Medulla oblongata (tissue), 1 donor: ENCODE measurements at regions not wholly inside any gene's neighbourhood (a gene's known extent, or its start where the extent isn't known, plus 50 kb on each side); places are given as distances from the start of the nearest gene placed in this dataset.
"Not testable (repeated sequence)": the region's sequence is repeated elsewhere in the genome, so short reads cannot be mapped to it uniquely, and the experiment has no call there.

Source experiments
- DNase-seq: peaks from one replicate; pipeline ENCODE4 v3.0.0-alpha.2; 2015; ENCODE audit errors: extremely low spot score

DNA sequence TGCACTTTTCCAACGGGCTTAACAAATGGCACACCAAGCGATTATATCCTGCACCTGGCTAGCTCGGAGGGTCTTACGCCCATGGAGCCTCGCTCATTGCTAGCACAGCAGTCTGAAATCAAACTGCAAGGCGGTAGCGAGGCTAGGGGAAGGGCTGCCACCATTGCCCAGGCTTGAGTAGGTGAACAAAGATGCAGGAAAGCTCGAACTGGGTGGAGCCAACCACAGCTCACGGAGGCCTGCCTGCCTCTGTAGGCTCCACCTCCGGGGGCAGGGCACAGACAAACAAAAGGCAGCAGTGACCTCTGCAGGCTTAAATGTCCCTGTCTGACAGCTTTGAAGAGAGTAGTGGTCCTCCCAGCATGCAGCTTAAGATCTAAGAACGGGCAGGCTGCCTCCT, 365.4 kb downstream of the MMUT start:
- DNase-seq: not testable (repeated sequence)

DNA sequence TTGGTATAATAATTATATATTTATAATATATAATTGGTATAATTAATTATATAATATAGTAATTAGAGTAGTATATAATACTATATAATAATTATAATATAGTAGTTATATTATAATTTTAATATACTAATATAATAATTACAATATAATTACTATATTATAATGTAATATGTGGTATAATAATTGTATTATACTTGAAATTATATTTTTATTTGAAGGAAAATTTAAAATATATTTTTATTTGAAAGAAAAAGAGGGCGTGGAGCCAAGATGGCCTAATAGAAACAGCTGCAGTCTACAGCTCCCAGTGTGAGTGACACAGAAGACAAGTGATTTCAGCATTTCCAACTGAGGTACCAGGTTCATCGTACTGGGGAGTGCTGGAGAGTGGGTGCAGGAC, 365.9 kb downstream of the MMUT start:
- no peak for DNase-seq

DNA sequence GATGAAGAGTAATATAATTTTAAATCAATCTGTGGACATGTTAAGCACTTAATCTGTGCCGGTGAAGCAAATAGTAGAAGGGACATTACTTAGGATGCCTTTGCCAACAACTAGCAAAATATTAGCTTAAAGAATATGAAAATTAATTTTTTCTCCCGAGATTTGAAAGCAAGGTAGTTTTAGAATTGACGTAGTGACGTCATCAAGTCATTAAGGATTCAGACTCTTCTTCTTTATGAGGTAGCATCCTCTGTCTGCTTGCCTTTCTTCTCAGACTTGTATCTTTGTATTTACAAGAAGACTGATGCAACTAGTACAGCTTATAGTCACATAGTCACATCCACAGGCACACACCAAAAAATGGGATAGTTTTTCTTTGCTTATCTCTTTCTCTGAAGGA, 374.4 kb downstream of the MMUT start:
- DNase-seq: no peak

DNA sequence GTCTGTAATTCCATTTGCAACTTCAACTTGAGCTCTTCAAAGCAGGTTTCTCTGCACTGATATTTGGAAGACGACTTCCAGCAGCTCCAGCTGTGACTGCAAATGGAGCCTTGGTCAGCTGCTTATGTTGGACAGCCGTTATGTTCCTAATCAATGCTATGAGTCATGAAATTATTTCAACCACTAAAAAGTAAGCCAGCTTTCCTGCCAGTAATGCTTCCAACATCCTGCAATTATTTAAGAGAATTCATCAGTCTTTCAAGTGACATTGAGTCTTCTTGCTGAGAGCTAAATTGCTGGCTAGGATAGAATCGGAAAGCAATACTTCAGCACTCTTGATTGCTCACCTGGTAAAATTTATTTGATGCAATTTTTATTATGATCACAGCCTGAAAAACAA, 375.7 kb downstream of the MMUT start:
- no peak for DNase-seq

DNA sequence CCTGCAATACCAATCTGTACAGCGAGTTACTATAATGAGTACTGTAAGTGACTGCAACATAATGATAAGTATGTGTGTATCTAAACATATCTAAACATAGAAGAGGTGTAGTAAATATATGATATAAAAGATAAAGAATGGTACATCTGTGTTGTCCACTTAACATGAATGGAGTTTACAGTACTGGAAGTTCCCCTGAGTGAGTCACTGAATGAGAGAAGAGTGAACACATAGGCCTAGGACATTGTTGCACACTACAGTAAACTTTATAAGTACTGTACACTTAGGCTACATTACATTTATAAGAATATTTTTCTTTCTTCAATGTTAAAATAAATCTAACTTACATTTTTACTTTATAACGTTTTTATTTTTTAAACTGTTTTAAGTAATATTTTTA, 380.4 kb downstream of the MMUT start:
- no peak for DNase-seq

DNA sequence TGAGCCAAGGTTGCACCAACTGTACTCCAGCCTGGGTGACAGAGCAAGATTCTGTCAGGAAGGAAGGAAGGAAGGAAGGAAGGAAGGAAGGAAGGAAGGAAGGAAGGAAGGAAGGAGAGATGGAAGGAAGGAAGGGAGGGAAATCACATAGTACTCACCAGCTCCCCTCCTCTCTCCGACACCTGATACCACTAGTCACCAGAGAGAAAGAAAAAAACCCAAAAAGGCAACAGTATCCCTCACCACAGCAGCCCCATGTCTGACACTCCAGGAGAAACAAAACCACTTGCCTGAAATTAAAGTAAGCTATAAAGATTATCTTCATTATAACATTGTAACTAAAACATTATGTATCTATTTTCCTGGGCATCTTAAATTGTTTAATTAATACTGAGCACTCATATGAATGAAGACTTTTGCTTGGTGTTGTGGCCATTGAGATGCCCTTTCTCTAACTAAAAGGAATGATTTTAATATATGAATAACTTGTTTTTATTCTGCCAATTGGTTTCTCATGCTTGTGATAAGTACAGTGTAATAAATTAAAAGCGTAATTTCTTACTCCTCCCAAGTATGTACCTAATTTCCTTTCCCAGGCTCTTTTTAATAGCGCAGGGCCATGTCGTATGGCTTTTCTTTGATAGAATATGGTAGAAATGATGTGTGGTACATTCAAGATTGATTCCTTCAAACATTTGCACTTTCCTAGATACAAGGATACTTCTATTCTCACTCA, 390.0 kb downstream of the MMUT start:
- DNase-seq: no peak

DNA sequence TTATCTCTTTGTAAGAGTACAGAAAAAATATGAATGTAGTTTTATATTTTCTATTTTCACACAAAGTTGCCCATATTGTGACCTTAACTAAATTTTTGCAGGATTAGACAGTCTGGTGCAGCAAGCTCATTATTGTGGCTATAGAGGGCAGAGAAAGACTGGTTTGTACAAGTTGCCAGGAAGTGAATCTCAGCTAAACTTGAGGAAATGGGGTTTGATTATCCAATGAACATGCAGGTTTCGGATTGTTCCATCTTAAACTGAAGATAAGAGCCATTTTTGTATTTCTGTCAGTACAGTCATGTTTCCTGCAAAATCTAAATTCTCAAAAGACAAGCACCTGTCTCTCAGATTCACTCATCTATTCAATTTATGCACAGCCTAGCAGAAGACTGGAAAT, 390.9 kb downstream of the MMUT start:
- DNase-seq: no peak

DNA sequence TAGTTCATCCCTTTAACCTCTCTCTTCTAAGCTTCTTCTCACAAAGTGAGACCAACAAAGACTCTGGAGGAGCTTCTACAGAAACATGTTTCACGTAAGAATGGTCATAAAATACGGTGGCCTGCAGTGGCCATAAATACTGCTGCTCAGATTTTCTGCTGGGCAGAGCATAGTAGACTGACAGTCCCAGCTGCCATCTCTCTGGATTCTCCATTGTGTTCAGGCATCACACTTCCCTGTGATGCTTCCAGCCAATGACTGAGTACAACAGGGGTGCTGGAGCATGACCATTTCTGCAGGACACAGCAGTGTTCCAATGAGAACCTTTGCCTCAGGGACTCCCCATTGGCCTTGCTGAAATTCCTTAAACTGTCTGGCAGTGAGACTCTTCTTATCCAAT, 392.6 kb downstream of the MMUT start:
- no peak for DNase-seq

DNA sequence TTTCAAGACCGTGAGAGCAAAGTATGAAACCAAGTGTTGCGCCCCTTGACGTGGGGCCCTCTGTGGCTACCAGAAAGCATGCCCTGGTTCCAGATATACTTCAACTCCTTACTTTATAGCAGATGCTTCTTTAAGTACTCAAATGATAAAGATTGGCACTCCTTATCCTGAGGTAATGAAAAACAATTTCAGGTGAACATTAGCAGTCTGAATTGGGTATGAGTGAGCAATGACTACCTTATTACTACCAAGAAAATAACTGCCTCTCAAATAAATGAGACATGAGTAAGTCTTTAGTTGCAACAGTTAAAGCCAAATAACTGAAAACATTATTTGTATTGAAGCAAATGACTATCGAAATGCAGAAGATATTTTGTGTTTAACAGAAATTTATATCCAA, 408.7 kb downstream of the MMUT start:
- no peak for DNase-seq

DNA sequence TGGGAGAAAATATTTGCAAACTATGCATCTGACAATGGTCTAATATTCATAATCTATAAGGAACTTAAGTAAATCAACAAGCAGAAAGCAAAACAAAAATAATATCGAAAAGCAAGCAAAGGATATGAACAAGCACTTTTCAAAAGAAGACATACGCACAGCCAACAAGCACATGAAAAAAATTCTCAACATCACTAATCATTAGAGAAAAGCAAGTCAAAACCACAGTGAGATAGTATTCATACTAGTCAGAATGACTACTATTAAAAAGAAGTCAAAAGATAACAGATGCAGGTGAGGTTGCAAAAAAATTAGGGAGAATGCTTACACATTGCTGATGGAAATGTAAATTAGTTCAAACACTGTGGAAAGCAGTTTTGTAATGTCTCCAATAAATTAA, 410.2 kb downstream of the MMUT start:
- DNase-seq: no peak

DNA sequence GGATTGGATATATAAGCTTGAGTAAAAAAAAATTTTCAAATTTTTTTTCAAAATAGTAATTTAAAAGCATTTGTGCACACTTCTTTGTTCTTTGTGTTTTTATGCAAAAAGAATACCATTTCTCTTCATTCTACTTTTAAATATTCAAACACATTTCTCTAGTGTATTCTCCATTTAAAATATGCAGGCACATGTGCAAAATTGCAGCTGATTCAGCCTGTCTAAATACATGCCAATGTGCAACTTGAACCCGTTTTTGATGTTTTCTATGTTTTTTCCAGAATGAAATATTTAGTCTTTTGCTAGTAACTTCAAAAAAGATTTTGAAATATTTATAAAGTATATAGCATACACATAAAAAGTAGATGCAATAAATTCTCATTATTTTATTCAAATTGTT, 411.8 kb downstream of the MMUT start:
- no peak for DNase-seq

DNA sequence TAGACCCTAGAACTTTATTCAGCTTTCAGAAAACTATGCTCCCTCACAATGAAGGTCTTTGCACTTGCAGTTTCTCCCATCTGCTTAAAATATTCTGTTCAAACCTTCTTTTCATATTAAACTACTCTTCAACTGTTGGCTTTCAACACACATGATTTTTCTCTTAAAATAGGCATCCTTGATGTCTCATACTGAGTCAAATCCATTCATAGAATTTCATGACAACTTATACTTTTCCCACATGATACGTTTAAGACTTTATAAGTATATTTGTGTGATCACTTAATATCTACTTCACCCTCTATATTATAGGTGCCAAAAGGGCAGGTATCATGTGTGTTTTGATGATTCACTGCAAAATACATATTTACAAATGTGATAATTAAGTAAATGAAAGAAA, 412.5 kb downstream of the MMUT start:
- no peak for DNase-seq

DNA sequence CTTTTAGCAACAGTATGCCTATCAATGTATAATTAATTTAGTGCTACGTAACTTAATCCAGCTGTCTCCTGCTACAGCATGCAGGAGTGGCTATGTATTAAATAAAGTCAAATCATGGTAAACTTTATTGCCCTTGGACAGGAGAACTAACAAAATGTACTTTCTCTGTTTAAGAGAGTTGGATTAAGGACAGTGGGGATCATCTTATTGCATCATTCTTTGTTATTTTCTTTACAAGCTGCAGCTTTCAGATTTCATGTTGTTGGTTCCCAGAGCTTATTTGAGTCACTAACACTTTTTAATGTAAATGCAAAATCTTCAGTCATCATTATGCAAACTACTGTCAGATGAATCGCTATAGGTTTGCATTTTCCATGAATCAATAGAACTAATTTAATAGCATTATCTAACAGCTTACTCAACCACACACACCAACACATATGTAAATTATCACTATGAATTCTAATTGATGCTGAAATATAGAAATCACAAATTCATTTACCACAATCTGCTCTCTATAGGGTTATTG, 424.7 kb downstream of the MMUT start:
- DNase-seq: no peak

DNA sequence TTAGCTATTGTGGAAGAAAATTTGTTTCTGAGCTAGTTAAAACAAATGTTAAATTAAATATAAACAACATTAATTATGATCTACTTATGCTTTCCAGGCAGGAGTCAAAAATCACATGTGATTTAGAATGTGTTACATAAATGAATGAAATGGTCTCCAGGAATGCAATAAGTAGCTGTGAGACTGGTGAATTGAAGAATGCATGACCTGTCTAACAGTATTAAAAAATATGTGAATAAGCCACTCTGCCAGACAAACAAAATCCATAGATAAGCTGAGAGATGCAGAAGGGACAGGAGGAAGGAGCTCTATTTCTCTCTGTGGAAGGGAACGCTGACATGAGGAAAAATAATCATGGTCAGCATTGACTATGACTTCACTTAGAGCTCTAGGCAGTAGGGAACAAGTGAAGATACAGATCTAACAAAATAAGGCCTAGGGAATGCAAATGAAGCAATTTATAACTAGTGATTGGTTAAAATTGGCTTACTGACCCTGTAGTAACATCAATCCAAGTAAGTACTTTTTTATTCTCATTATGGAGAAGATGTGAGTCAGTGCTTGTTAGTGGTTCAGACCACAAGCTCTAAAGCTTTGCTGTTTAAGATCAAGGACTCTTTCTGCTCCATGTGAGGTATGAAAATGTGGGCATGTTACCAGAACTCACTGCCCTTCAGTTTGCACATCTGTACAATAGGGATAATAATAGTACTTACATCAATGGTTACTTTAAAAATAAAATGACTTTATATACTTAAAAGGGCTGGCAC, 432.6 kb downstream of the MMUT start:
- DNase-seq: no peak

DNA sequence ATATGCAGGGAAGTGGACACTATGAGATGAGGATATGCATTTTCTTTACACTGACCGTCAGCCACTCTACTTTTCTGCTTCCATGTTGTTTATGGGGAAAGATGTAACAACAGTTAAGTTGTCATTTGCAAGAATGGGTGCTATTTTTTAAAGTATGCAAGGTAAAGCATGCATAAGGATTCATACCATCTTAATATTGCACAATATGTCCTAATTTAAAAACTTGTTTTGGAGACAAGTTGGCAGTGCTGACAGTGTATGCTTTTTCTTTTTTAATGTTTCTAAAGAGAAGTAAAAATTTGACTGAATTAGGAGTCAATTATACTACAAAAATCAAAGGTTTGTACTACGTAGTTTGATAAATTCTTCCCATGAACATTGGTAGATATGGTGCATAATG, 435.4 kb downstream of the MMUT start:
- DNase-seq: no peak

DNA sequence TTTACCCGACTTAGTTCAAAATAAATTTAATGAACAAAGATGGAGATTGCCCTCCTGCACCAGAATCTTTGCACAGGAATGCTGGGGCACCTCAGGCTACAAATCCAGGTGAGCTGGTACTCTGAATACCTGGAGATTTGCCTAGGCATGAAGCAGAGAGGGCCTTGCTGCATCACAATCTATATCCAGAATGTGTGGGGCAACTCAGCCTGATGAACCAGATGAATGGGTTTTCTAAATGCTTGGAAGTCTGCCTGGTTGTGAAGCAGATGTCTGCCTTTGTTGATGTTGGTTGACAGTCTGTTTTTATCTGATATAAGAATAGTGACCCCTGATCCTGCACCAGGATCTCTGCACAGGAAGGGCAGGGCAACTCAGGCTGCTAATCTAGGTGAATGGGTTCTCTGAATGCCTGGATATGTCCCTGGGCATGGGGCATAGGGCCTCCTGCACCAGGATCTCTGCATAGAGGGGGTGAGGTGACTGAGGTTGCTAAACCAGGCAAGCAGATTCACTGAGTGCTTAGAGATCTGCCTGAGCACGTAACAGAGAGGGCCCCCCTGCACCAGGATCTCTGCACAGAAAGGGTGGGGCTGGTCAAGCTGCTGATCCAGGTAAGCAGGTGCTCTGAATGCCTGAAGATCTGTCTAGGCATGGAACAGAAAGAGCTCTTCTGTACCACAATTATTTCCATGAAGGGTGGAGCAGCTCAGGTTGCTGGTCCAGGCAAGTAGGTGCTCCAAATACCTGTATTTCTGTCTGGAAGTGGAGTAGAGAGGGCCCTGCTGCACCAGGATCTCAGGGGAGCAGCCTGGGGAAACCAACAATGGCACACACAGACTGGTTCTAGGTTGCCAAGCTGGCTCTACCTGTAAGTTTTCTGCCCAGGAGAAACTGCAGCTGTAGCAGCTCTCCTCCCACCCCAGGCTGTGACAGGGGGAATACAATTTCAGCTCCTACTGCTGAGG, 437.5 kb downstream of the MMUT start:
- DNase-seq: no peak

DNA sequence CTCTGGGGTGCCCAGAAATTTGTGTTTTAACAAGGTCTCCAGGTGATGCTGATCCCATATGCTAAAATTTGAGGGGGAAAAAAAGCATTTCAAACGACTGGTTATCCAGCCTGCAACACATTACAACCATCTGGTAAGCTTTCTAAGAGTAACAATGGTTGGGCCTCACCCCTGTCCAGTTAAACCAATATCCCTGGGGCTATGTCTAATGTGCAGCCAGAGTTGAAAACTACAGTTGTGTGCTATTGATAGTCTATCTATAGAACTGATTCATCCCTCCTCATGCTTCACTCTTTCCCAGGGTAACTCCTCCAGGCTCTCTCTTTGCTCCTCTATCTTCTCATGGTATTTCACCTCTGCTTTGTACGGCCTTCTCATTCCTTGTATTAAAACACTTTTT, 458.3 kb downstream of the MMUT start:
- no peak for DNase-seq

DNA sequence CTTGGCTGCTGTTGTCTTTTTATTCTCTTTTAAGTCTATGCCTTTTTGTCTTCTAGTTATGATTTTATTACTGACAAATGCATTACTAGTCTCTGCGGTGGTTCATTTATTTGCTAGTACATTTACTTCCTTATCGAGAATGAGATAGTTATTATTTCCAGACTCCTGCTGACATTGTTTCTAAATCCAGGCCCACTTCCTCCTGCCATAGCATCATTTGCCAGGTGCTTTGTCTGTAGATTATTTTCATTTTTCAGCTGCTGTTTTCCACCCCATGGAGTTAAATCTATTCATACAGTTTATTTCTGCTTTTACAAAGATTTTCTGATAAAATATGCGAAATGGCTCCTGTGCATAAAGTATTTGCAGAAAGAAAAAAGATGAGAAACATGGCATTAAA, 459.7 kb downstream of the MMUT start:
- no peak for DNase-seq

DNA sequence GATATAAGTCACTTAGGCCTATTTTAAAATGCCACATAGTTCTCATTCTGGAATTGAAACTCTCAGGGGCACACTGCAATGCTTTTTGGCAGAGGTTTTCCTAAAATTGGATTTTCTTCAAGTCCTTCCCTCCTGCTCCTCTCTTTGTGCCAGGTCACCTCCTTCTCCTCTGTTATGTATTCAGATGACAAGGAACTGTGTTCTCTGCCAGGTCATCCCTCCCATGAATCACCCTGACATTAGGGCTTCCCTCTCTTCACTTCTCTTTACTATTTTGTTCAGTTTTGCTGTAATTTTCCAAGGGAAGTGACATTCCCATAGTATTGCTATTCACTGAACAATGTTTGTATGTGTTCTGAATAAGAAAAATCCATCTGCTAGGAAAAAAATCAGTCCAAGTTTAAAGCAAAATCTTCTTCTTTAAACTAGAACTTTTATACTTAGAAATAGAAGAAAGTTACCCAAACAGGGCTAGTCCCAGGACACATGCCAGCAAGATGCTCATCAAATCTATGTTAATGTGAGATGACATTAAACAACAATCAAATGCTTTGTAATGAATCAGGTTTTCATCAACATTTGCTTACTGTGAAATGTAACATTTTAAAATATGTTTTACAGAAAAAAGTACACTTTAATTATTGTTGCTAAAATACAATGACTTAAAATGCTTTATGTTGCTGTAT, 461.1 kb downstream of the MMUT start:
- DNase-seq: peak; percentile 79

DNA sequence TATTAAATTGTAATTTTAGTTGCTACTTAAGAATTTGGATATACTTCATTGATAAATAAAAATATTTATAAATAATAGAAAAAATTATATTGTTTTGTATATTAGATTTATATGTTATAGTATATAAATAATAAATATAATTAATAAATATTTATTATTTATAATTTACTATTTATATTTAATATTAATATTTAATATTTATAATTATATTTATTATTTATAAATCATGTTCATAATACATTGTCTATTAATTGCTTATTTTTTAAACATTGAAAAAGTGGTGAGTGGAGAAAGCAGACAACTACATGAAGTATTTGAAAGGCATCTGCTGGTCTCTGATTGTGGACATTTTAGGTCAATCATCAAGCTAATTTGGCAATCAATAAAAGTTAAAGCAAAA, 464.5 kb downstream of the MMUT start:
- no peak for DNase-seq

DNA sequence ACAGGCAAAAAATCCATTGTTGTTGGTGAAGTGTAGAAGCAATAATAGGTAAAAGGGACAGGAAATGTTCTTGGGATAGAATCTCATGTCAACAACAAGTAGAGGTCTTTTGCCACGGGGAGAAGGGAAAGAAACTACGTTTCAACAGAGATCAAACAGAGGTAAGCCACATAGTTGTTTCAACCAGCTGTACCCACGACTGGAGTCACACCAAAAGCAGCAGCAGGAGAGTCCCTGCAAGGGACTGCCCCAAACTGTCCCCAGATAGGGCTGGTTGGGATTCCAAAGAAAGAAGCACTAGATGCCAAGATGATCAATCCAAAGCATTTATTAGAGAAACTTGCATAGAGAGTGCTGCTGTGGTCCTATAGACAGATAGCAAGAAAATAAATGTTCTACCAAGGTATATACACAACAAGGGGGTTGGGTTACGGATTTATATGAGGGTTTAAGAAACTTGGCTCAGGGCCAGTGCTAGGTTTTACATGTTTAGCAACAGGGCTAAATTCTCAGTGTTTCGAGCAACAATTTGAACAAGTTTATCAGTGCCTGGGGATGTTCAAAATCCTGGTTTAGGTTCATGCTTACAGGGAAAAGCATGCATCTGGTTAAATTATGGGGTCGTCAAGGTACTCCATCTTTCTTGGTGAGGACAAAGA, 466.5 kb downstream of the MMUT start:
- DNase-seq: no peak
